Ovary (tissue), 3 donors: ENCODE measurements at regions not wholly inside any gene's neighbourhood (a gene's known extent, or its start where the extent isn't known, plus 50 kb on each side); places are given as distances from the start of the nearest gene placed in this dataset.
"Not testable (repeated sequence)": the region's sequence is repeated elsewhere in the genome, so short reads cannot be mapped to it uniquely, and the experiment has no call there.

Experiments used
- CTCF ChIP-seq, 3 donors: fragments of 450-650 bp in 2 of 3; fragments of 200-600 bp in 1 of 3; IDR thresholded peaks; one replicate each; pipeline versions ENCODE4 v1.5.1 to v1.8.0; 2016 to 2022; ENCODE audit warnings: antibody characterized with exemption in 3 of 3, mild to moderate bottlenecking in 1 of 3
- EP300 ChIP-seq: sonication (generic); formaldehyde crosslinking; IDR thresholded peaks from one replicate; pipeline ENCODE4 v1.6.1; 2017; ENCODE audit warnings: antibody characterized with exemption
- POLR2A ChIP-seq: fragments of 450-650 bp; IDR thresholded peaks from one replicate; pipeline ENCODE4 v1.6.1; 2017; ENCODE audit warnings: antibody characterized with exemption, mild to moderate bottlenecking, moderate library complexity
- donor health status: DM: no; HTN: no; CAD: no.

DNA sequence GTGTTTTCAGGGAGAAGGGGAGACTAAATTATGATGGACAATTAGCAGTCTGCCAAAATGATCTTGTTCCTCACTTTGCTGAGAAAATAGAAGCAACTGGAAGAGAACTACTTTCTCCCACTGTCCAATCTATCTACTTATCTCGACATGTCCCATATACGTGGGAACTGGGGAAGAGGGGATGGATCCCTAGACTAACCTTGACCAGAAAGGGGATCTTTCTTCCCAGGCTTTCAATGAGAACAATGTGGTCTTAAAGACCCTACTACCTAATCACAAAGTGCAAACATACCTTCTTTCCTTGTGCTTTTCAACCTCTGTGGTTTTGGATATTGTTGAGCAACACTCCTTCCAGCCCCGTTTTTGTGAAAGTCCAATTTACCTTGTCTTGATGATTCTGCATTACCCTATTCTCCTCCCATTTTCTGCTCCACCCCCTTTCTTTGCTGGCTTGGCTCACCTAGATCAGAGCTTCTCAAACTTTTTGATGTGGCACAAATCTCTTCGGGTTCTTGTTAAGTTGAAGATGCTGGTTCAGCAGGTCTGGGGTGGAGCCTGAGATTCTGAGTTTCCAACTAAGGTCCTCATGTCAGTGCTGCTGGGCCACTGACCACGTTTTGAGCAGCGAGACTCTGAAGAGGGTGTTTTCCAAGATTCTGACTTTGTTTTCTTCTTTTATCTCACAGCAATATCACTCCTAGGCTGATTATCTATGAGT lies 61.4 kb upstream of the AGTPBP1 start:
- not testable (repeated sequence) for TF ChIP-seq CTCF (IDR thresholded peaks at IDR 0.05); POLR2A; EP300
